HCT116 (cell line): ENCODE measurements at regions not wholly inside any gene's neighbourhood (a gene's known extent, or its start where the extent isn't known, plus 50 kb on each side); places are given as distances from the start of the nearest gene placed in this dataset.

Source experiments
- ATAC-seq: fragments of 200-7000 bp; cut with Tn5 transposase; 2 replicates; pipeline ENCODE4 v1.9.1; 2020; ENCODE audit warnings: mild to moderate bottlenecking, moderate library complexity
- BruUV-seq: library from RNA; stranded (reverse); fragments of 400-500 nt; replicated peaks from 2 replicates; lab custom pipeline; 2021; lab: Mats Ljungman, UMichigan
- CTCF ChIA-PET: fragments of 300-600 bp; sonication (Branson Sonifier 250); formaldehyde crosslinking; loops from one replicate; lab custom pipeline; 2021; ENCODE audit warnings: antibody characterized with exemption; lab: Charles Lee
- POLR2A ChIA-PET: fragments of 300-600, 350-600 bp; sonication (Branson Sonifier 250); formaldehyde crosslinking; loops from one replicate; lab custom pipeline; 2021; ENCODE audit warnings: antibody characterized with exemption; lab: Charles Lee
- RAD21 ChIA-PET, 2 experiments: fragments of 300-600 bp; sonication (Branson Sonifier 250); formaldehyde crosslinking; loops; one replicate each; lab custom pipeline; 2023; ENCODE audit warnings: low total read pairs in 2 of 2; ENCODE audit not compliant: uncharacterized antibody in 2 of 2, unreplicated experiment in 2 of 2, low non-redundant PET in 1 of 2; lab: Charles Lee
- DNase-seq: peaks from one replicate; pipeline ENCODE4 v3.0.0-alpha.2; 2010; ENCODE audit warnings: low read depth, low spot score
- H2AFZ ChIP-seq: fragments of 200-600 bp; shearing (Covaris generic), sonication (generic); 2 replicates; pipeline ENCODE4 v1.6.1; 2017; ENCODE audit warnings: low read depth, mixed run types, mixed read lengths, antibody characterized with exemption, low read length; ENCODE audit not compliant: poor library complexity, severe bottlenecking
- H3K27ac ChIP-seq: 2 replicates; pipeline ENCODE4 v1.5.1; 2012; ENCODE audit warnings: low read depth, low read length
- H3K27me3 ChIP-seq: fragments of 200-600 bp; sonication (generic); 2 replicates; pipeline ENCODE4 v1.6.1; 2016; ENCODE audit warnings: mixed run types, low read length, mixed read lengths; ENCODE audit not compliant: insufficient read depth
- H3K36me3 ChIP-seq, 2 experiments: fragments of 200-500 bp in 1 of 2; fragments of 200-600 bp in 1 of 2; sonication (Bioruptor generic) in 1 of 2; sonication (generic) in 1 of 2; 2 replicates each; pipeline versions ENCODE4 v1.5.1 to v1.6.1; 2014 to 2016; ENCODE audit warnings: low read length in 2 of 2, inconsistent platforms in 1 of 2, mixed read lengths in 1 of 2, mixed run types in 1 of 2; ENCODE audit not compliant: insufficient read depth in 2 of 2, control insufficient read depth in 1 of 2
- H3K4me1 ChIP-seq, 2 experiments: fragments of 200-600 bp in 1 of 2; sonication (generic) in 1 of 2; 2 replicates each; pipeline versions ENCODE4 v1.5.1 to v1.6.1; 2012 to 2017; ENCODE audit warnings: low read length in 2 of 2, inconsistent platforms in 1 of 2, mild to moderate bottlenecking in 1 of 2, mixed read lengths in 1 of 2, mixed run types in 1 of 2, moderate library complexity in 1 of 2; ENCODE audit not compliant: insufficient read depth in 2 of 2, control insufficient read depth in 1 of 2
- H3K4me2 ChIP-seq: fragments of 200-600 bp; sonication (generic); 2 replicates; pipeline ENCODE4 v1.6.1; 2017; ENCODE audit warnings: mixed run types, low read length, mixed read lengths
- H3K4me3 ChIP-seq, 2 experiments: fragments of 200-600 bp in 1 of 2; sonication (generic) in 1 of 2; replicated peaks in 1 of 2; 2 replicates each; pipeline ENCODE4 v1.5.1; 2011 to 2016; ENCODE audit warnings: low read length in 2 of 2, control low read depth in 1 of 2, low read depth in 1 of 2, mild to moderate bottlenecking in 1 of 2, mixed read lengths in 1 of 2, mixed run types in 1 of 2
- H3K79me2 ChIP-seq: fragments of 200-600 bp; sonication (generic); 2 replicates; pipeline ENCODE4 v1.6.1; 2017; ENCODE audit warnings: mild to moderate bottlenecking, mixed run types, low read length, moderate library complexity, mixed read lengths; ENCODE audit not compliant: insufficient read depth
- H3K9ac ChIP-seq: fragments of 200-600 bp; sonication (generic); 2 replicates; pipeline ENCODE4 v1.6.1; 2016; ENCODE audit warnings: low read length, mixed read lengths
- H3K9me2 ChIP-seq: fragments of 200-600 bp; sonication (generic), shearing (Covaris generic); 2 replicates; pipeline ENCODE4 v1.6.1; 2017; ENCODE audit warnings: mixed run types, mild to moderate bottlenecking, moderate library complexity; ENCODE audit not compliant: insufficient read depth
- H3K9me3 ChIP-seq, 2 experiments: fragments of 200-500 bp in 1 of 2; fragments of 200-600 bp in 1 of 2; sonication (Bioruptor generic) in 1 of 2; sonication (generic) in 1 of 2; 2 replicates each; pipeline ENCODE4 v1.6.1; 2014 to 2017; ENCODE audit warnings: low read length in 2 of 2, mixed read lengths in 2 of 2, inconsistent platforms in 1 of 2, low read depth in 1 of 2, mild to moderate bottlenecking in 1 of 2, mixed run types in 1 of 2, moderate library complexity in 1 of 2; ENCODE audit not compliant: control insufficient read depth in 1 of 2, insufficient read depth in 1 of 2
- H4K20me1 ChIP-seq: fragments of 200-600 bp; sonication (generic), shearing (Covaris generic); 2 replicates; pipeline ENCODE4 v1.6.1; 2017; ENCODE audit warnings: mixed run types, mild to moderate bottlenecking, moderate library complexity; ENCODE audit not compliant: insufficient read depth
- CEBPB ChIP-seq: IDR thresholded peaks from 2 replicates; pipeline ENCODE4 v1.6.1; 2012; ENCODE audit warnings: low read depth
- ELF1 ChIP-seq: IDR thresholded peaks from 2 replicates; pipeline ENCODE4 v1.6.1; 2012; ENCODE audit warnings: low read depth, borderline replicate concordance
- EZH2phosphoT487 ChIP-seq: fragments of 200-600 bp; IDR thresholded peaks from 2 replicates; pipeline ENCODE4 v1.6.1; 2018; ENCODE audit warnings: antibody characterized with exemption, borderline replicate concordance
- MAX ChIP-seq: IDR thresholded peaks from 2 replicates; pipeline ENCODE4 v1.6.1; 2012
- POLR2AphosphoS5 ChIP-seq: IDR thresholded peaks from 2 replicates; pipeline ENCODE4 v1.6.1; 2011; ENCODE audit warnings: mild to moderate bottlenecking, low read depth, low read length, moderate library complexity
- RAD21 ChIP-seq: IDR thresholded peaks from 2 replicates; pipeline ENCODE4 v1.6.1; 2012; ENCODE audit warnings: low read depth, mild to moderate bottlenecking
- SIN3A ChIP-seq: IDR thresholded peaks from 2 replicates; pipeline ENCODE4 v1.6.1; 2012; ENCODE audit warnings: low read depth
- SRF ChIP-seq: IDR thresholded peaks from 2 replicates; pipeline ENCODE4 v1.6.1; 2012; ENCODE audit warnings: low read depth
- ZBTB33 ChIP-seq: IDR thresholded peaks from 2 replicates; pipeline ENCODE4 v1.6.1; 2011; ENCODE audit warnings: mild to moderate bottlenecking, low read length, moderate library complexity; ENCODE audit not compliant: insufficient replicate concordance; ENCODE audit errors: extremely low read depth
- ZFX ChIP-seq: fragments of 450-650 bp; IDR thresholded peaks from 2 replicates; pipeline ENCODE4 v1.6.1; 2017
- ZNF274 ChIP-seq: fragments of 200-500 bp; sonication (Bioruptor generic); IDR thresholded peaks from 2 replicates; pipeline ENCODE4 v1.6.1; 2014; ENCODE audit warnings: mild to moderate bottlenecking, low read depth, low read length, inconsistent platforms
- intact Hi-C: fragments of 100-400 bp; cut with micrococcal nuclease; formaldehyde crosslinking; loops from 2 replicates; pipeline ENCODE4 v1.10.0; 2022
- TF ChIP-seq, protein P1 (sequence below): IDR thresholded peaks from 2 replicates; pipeline ENCODE4 v1.6.1; 2012; ENCODE audit warnings: low read depth
- TF ChIP-seq, protein P2 (sequence below), 3 experiments: fragments of 200-600 bp in 1 of 3; sonication (generic) in 1 of 3; IDR thresholded peaks in 2 of 3; conservative IDR thresholded peaks in 1 of 3; 2 replicates each; pipeline ENCODE4 v1.5.1; 2012 to 2017; ENCODE audit warnings: low read depth in 2 of 3, low read length in 2 of 3, antibody characterized with exemption in 1 of 3, borderline replicate concordance in 1 of 3, control low read depth in 1 of 3, mild to moderate bottlenecking in 1 of 3, mixed read lengths in 1 of 3, mixed run types in 1 of 3, moderate library complexity in 1 of 3; ENCODE audit not compliant: insufficient read depth in 1 of 3

GRCh38 chr10:123559823-123560092 is 106.4 kb upstream of the GPR26 start (continued):
- TF ChIP-seq, protein P1, sequence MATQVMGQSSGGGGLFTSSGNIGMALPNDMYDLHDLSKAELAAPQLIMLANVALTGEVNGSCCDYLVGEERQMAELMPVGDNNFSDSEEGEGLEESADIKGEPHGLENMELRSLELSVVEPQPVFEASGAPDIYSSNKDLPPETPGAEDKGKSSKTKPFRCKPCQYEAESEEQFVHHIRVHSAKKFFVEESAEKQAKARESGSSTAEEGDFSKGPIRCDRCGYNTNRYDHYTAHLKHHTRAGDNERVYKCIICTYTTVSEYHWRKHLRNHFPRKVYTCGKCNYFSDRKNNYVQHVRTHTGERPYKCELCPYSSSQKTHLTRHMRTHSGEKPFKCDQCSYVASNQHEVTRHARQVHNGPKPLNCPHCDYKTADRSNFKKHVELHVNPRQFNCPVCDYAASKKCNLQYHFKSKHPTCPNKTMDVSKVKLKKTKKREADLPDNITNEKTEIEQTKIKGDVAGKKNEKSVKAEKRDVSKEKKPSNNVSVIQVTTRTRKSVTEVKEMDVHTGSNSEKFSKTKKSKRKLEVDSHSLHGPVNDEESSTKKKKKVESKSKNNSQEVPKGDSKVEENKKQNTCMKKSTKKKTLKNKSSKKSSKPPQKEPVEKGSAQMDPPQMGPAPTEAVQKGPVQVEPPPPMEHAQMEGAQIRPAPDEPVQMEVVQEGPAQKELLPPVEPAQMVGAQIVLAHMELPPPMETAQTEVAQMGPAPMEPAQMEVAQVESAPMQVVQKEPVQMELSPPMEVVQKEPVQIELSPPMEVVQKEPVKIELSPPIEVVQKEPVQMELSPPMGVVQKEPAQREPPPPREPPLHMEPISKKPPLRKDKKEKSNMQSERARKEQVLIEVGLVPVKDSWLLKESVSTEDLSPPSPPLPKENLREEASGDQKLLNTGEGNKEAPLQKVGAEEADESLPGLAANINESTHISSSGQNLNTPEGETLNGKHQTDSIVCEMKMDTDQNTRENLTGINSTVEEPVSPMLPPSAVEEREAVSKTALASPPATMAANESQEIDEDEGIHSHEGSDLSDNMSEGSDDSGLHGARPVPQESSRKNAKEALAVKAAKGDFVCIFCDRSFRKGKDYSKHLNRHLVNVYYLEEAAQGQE: no peak
- TF ChIP-seq ZFX: no peak
- no peak for TF ChIP-seq RAD21
- TF ChIP-seq, protein P2, sequence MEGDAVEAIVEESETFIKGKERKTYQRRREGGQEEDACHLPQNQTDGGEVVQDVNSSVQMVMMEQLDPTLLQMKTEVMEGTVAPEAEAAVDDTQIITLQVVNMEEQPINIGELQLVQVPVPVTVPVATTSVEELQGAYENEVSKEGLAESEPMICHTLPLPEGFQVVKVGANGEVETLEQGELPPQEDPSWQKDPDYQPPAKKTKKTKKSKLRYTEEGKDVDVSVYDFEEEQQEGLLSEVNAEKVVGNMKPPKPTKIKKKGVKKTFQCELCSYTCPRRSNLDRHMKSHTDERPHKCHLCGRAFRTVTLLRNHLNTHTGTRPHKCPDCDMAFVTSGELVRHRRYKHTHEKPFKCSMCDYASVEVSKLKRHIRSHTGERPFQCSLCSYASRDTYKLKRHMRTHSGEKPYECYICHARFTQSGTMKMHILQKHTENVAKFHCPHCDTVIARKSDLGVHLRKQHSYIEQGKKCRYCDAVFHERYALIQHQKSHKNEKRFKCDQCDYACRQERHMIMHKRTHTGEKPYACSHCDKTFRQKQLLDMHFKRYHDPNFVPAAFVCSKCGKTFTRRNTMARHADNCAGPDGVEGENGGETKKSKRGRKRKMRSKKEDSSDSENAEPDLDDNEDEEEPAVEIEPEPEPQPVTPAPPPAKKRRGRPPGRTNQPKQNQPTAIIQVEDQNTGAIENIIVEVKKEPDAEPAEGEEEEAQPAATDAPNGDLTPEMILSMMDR (IDR thresholded peaks at IDR 0.05 in 2 of 3, conservative IDR thresholded peaks at IDR 0.05 in 1 of 3; ENCODE audit: borderline replicate concordance in 1 of 3, insufficient read depth in 1 of 3, low read depth in 2 of 3, low read length in 2 of 3): no peak
- no peak for TF ChIP-seq CEBPB

GRCh38 chr10:123560301-123561140 is 105.6 kb upstream of the GPR26 start:
- ChIA-PET RAD21 (no interaction called here), POLR2A (no interaction called here), CTCF (interaction anchor here (1.0 to 1.9 kb wide), 3 partner anchors 13 to 517 kb away, joined by 4 to 5 read pairs (median 4); no protein-coding TSS in a partner anchor)
- no peak overlapping the region for H2AFZ ChIP-seq
- no peaks in the 10 kb centered on the region for H4K20me1 ChIP-seq
- BruUV-seq: no TSS peak
- H3K36me3 ChIP-seq: no peaks in the 10 kb centered on the region
- DNase-seq: no peak
- H3K9me3 ChIP-seq: no peaks in the 10 kb centered on the region
- H3K4me2 ChIP-seq: no peak overlapping the region
- H3K27me3 ChIP-seq: no peaks in the 10 kb centered on the region
- no peak overlapping the region for H3K9ac ChIP-seq
- no peak overlapping the region for H3K27ac ChIP-seq
- intact Hi-C loops: loop anchor here (5.0 kb wide), 1 partner anchor 908 kb away; no protein-coding TSS in a partner anchor
- ATAC-seq: no peak
- H3K79me2 ChIP-seq: no peaks in the 10 kb centered on the region
- 0 out of 4 replicates have a peak, but pooled peaks cover 0 to 3% of the 10 kb centered on the region in 2 experiments for H3K4me1 ChIP-seq
- no peak overlapping the region for H3K4me3 ChIP-seq
- H3K9me2 ChIP-seq: no peaks in the 10 kb centered on the region
- no peak for TF ChIP-seq ZNF274
- no peak for TF ChIP-seq POLR2AphosphoS5
- no peak for TF ChIP-seq SIN3A
- no peak for TF ChIP-seq ELF1
- TF ChIP-seq EZH2phosphoT487: no peak
- no peak for TF ChIP-seq SRF
- TF ChIP-seq MAX: no peak
- TF ChIP-seq, protein P2 (IDR thresholded peaks at IDR 0.05 in 2 of 3, conservative IDR thresholded peaks at IDR 0.05 in 1 of 3; ENCODE audit: borderline replicate concordance in 1 of 3, insufficient read depth in 1 of 3, low read depth in 2 of 3, low read length in 2 of 3): no peak
- TF ChIP-seq ZBTB33: no peak
